A549 (cell line): ENCODE measurements at regions not wholly inside any gene's neighbourhood (a gene's known extent, or its start where the extent isn't known, plus 50 kb on each side); places are given as distances from the start of the nearest gene placed in this dataset.

Experiments used
- ATAC-seq, 2 experiments: fragments of 200-7000 bp in 1 of 2; fragments of >200 bp in 1 of 2; cut with Nextera tagmentation in 1 of 2; cut with Tn5 transposase in 1 of 2; 3 replicates each; pipeline versions ENCODE4 v1.8.0 to v1.9.1; 2018 to 2020; ENCODE audit warnings: mild to moderate bottlenecking in 1 of 2, moderate library complexity in 1 of 2
- CTCF ChIA-PET: fragments of 300-600 bp; sonication (Branson Sonifier 250); formaldehyde crosslinking; extraction: SDS; loops from one replicate; lab custom pipeline; 2021; ENCODE audit warnings: antibody characterized with exemption, inconsistent platforms; lab: Yijun Ruan, JAX
- POLR2A ChIA-PET: fragments of 350-600 bp; formaldehyde crosslinking; extraction: SDS; loops from one replicate; lab custom pipeline; 2021; ENCODE audit warnings: antibody characterized with exemption, inconsistent platforms; lab: Yijun Ruan, JAX
- DNase-seq, 2 experiments: peaks; one replicate each; pipeline versions ENCODE4 v3.0.0 to v3.0.0-alpha.2; 2011 to 2016; ENCODE audit warnings: low read depth in 1 of 2, low spot score in 1 of 2
- FAIRE-seq: peaks from 2 replicates; lab custom pipeline; 2011; peaks lifted over from hg19 to GRCh38; lab: Jason Lieb, UNC
- H3K27ac ChIP-seq, 2 experiments: fragments of >200 bp; sonication (Bioruptor Twin); formaldehyde crosslinking; 3 replicates each; pipeline ENCODE4 v1.5.1; 2016 to 2017
- H3K4me1 ChIP-seq: fragments of >200 bp; sonication (Bioruptor Twin); formaldehyde crosslinking; 3 replicates; pipeline ENCODE4 v1.6.1; 2016
- H3K4me2 ChIP-seq: fragments of >200 bp; sonication (Bioruptor Twin); formaldehyde crosslinking; 3 replicates; pipeline ENCODE4 v1.6.1; 2016
- H3K4me3 ChIP-seq: fragments of >200 bp; sonication (Bioruptor Twin); formaldehyde crosslinking; 3 replicates; pipeline ENCODE4 v1.5.1; 2016
- H3K9me3 ChIP-seq: fragments of >200 bp; sonication (Bioruptor Twin); formaldehyde crosslinking; 3 replicates; pipeline ENCODE4 v1.6.1; 2016
- CHD2 ChIP-seq: fragments of 150-350 bp; IDR thresholded peaks from 2 replicates; pipeline ENCODE4 v1.6.1; 2014; ENCODE audit warnings: low read length; ENCODE audit not compliant: partially characterized antibody
- CHD4 ChIP-seq: fragments of 200-600 bp; sonication (generic); IDR thresholded peaks from 2 replicates; pipeline ENCODE4 v1.6.1; 2016; ENCODE audit warnings: antibody characterized with exemption, mild to moderate bottlenecking, borderline replicate concordance
- EHF ChIP-seq: fragments of 250-450 bp; sonication (Bioruptor Pico); IDR thresholded peaks from 2 replicates; pipeline ENCODE4 v1.5.0; 2020; ENCODE audit warnings: mild to moderate bottlenecking
- EP300 ChIP-seq, 2 experiments: fragments of >200 bp; sonication (Bioruptor Twin); formaldehyde crosslinking; IDR thresholded peaks; 2 replicates in 1 of 2; 3 replicates in 1 of 2; pipeline ENCODE4 v1.6.1; 2016 to 2017
- FOSB ChIP-seq: fragments of 250-450 bp; sonication (Bioruptor Pico); IDR thresholded peaks from 2 replicates; pipeline ENCODE4 v1.5.0; 2020; ENCODE audit warnings: mild to moderate bottlenecking, moderate library complexity
- FOSL2 ChIP-seq, 2 experiments: fragments of 450-650 bp in 1 of 2; fragments of >200 bp in 1 of 2; sonication (Bioruptor Twin) in 1 of 2; formaldehyde crosslinking; IDR thresholded peaks; 2 replicates each; pipeline versions ENCODE4 v1.5.0 to v1.6.1; 2016 to 2020; ENCODE audit warnings: mild to moderate bottlenecking in 1 of 2, moderate library complexity in 1 of 2
- HOXA7 ChIP-seq: fragments of 250-450 bp; sonication (Bioruptor Pico); IDR thresholded peaks from 2 replicates; pipeline ENCODE4 v1.5.0; 2020; ENCODE audit warnings: mild to moderate bottlenecking, moderate library complexity
- KDM1A ChIP-seq: fragments of 200-600 bp; sonication (generic); IDR thresholded peaks from 2 replicates; pipeline ENCODE4 v1.6.1; 2016; ENCODE audit warnings: low read depth, mild to moderate bottlenecking
- KDM5A ChIP-seq: fragments of 200-600 bp; sonication (generic); IDR thresholded peaks from 2 replicates; pipeline ENCODE4 v1.6.1; 2016; ENCODE audit warnings: antibody characterized with exemption, mild to moderate bottlenecking
- MAFK ChIP-seq: fragments of 450-650 bp; IDR thresholded peaks from 2 replicates; pipeline ENCODE4 v1.6.1; 2014; ENCODE audit not compliant: partially characterized antibody
- MAZ ChIP-seq: fragments of 150-350 bp; IDR thresholded peaks from 2 replicates; pipeline ENCODE4 v1.6.1; 2014; ENCODE audit warnings: antibody characterized with exemption, low read depth, low read length, borderline replicate concordance
- MYC ChIP-seq: IDR thresholded peaks from 2 replicates; pipeline ENCODE4 v1.6.1; 2012; ENCODE audit warnings: mild to moderate bottlenecking, inconsistent platforms, low read length, improper control_type of control experiment, borderline replicate concordance
- NPAS2 ChIP-seq: fragments of 250-450 bp; sonication (Bioruptor Pico); IDR thresholded peaks from 2 replicates; pipeline ENCODE4 v1.8.0; 2022; ENCODE audit warnings: mild to moderate bottlenecking, moderate library complexity, borderline replicate concordance
- NR3C1 ChIP-seq: fragments of >200 bp; sonication (Bioruptor Twin); formaldehyde crosslinking; IDR thresholded peaks from 3 replicates; pipeline ENCODE4 v1.6.1; 2017
- PHF8 ChIP-seq: fragments of 200-600 bp; sonication (generic); IDR thresholded peaks from 2 replicates; pipeline ENCODE4 v1.6.1; 2016; ENCODE audit warnings: low read depth, mild to moderate bottlenecking, antibody characterized with exemption, moderate library complexity, borderline replicate concordance
- POLR2A ChIP-seq: IDR thresholded peaks from 2 replicates; pipeline ENCODE4 v1.6.1; 2012; ENCODE audit warnings: mild to moderate bottlenecking, low read length
- POLR2AphosphoS2 ChIP-seq: conservative IDR thresholded peaks from 2 replicates; pipeline ENCODE4 v1.6.1; 2012; ENCODE audit warnings: low read length, improper control_type of control experiment, inconsistent platforms
- RAD21 ChIP-seq, 2 experiments: fragments of >200 bp in 1 of 2; sonication (Bioruptor Twin) in 1 of 2; formaldehyde crosslinking in 1 of 2; IDR thresholded peaks in 1 of 2; conservative IDR thresholded peaks in 1 of 2; 2 replicates in 1 of 2; 3 replicates in 1 of 2; pipeline ENCODE4 v1.6.1; 2012 to 2018; ENCODE audit warnings: inconsistent platforms in 1 of 2
- RARB ChIP-seq: fragments of 250-450 bp; sonication (Bioruptor Pico); IDR thresholded peaks from 2 replicates; pipeline ENCODE4 v1.8.0; 2021; ENCODE audit warnings: mild to moderate bottlenecking, moderate library complexity
- RCOR1 ChIP-seq: fragments of 150-350 bp; IDR thresholded peaks from 2 replicates; pipeline ENCODE4 v1.6.1; 2014; ENCODE audit warnings: antibody characterized with exemption, low read length, low read depth
- REST ChIP-seq: fragments of 200-600 bp; sonication (generic); IDR thresholded peaks from 2 replicates; pipeline ENCODE4 v1.6.1; 2016; ENCODE audit warnings: antibody characterized with exemption, mild to moderate bottlenecking, moderate library complexity
- TP53 ChIP-seq: fragments of 250-450 bp; sonication (Bioruptor Pico); IDR thresholded peaks from 2 replicates; pipeline ENCODE4 v1.5.0; 2021; ENCODE audit warnings: mild to moderate bottlenecking, moderate library complexity
- ZSCAN20 ChIP-seq: fragments of 250-450 bp; sonication (Bioruptor Pico); IDR thresholded peaks from 2 replicates; pipeline ENCODE4 v1.8.0; 2022; ENCODE audit warnings: mild to moderate bottlenecking, moderate library complexity
- WGBS: methylation state at CpG from one replicate; pipeline ENCODE4 v1.1.6; 2017; ENCODE audit errors: missing lambda C conversion rate; 5-methylcytosine and 5-hydroxymethylcytosine counted together
- TF ChIP-seq, protein P1 (sequence below): fragments of 450-650 bp; IDR thresholded peaks from 2 replicates; pipeline ENCODE4 v1.6.1; 2014; ENCODE audit warnings: antibody characterized with exemption
- TF ChIP-seq, protein P2 (sequence below): fragments of 250-450 bp; sonication (Bioruptor Pico); IDR thresholded peaks from 2 replicates; pipeline ENCODE4 v1.5.0; 2020; ENCODE audit warnings: low read depth, mild to moderate bottlenecking, moderate library complexity
- TF ChIP-seq, protein P3 (sequence below): fragments of >200 bp; sonication (Bioruptor Twin); formaldehyde crosslinking; IDR thresholded peaks from 2 replicates; pipeline ENCODE4 v1.6.1; 2016

- Histone ChIP-seq H3K4me3 (no peak overlapping the region), H3K27ac (peak overlapping the region; percentile 62 to 86), H3K4me1 (peaks cover 27% of the 10 kb centered on the region), H3K4me2 (peak overlapping the region; percentile 85), H3K9me3 (no peaks in the 10 kb centered on the region)
- 83% methylated on average over 16 of the region's 24 CpGs for WGBS
- no peak for DNase-seq
- CTCF ChIA-PET: interaction anchor here (0.5 to 8.3 kb wide), 59 partner anchors 8 to 309 kb away, joined by 3 to 113 read pairs (median 5); partner anchors contain the start of gene GSE1
- no peak for ATAC-seq
- no peak for FAIRE-seq
- TF ChIP-seq, protein P1, sequence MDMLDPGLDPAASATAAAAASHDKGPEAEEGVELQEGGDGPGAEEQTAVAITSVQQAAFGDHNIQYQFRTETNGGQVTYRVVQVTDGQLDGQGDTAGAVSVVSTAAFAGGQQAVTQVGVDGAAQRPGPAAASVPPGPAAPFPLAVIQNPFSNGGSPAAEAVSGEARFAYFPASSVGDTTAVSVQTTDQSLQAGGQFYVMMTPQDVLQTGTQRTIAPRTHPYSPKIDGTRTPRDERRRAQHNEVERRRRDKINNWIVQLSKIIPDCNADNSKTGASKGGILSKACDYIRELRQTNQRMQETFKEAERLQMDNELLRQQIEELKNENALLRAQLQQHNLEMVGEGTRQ: no peak
- TF ChIP-seq EHF (no peak), ZSCAN20 (CRISPR knock-in tag) (no peak), EP300 (IDR thresholded peaks at IDR 0.05) (no peak), FOSB (CRISPR knock-in tag) (no peak), HOXA7 (CRISPR knock-in tag) (no peak), POLR2A (no peak), RAD21 (conservative IDR thresholded peaks at IDR 0.05 in 1 of 2, IDR thresholded peaks at IDR 0.05 in 1 of 2) (no peak), FOSL2 (IDR thresholded peaks at IDR 0.05) (no peak), FOSL2 (CRISPR knock-in tag; IDR thresholded peaks at IDR 0.05) (no peak), MYC (no peak)
- TF ChIP-seq, protein P2, sequence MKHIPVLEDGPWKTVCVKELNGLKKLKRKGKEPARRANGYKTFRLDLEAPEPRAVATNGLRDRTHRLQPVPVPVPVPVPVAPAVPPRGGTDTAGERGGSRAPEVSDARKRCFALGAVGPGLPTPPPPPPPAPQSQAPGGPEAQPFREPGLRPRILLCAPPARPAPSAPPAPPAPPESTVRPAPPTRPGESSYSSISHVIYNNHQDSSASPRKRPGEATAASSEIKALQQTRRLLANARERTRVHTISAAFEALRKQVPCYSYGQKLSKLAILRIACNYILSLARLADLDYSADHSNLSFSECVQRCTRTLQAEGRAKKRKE (CRISPR knock-in tag): no peak
- POLR2A ChIA-PET: no interaction called here
Observed at GRCh38 chr16:85421338-85422195, 191.6 kb upstream of the GSE1 start.

DNA sequence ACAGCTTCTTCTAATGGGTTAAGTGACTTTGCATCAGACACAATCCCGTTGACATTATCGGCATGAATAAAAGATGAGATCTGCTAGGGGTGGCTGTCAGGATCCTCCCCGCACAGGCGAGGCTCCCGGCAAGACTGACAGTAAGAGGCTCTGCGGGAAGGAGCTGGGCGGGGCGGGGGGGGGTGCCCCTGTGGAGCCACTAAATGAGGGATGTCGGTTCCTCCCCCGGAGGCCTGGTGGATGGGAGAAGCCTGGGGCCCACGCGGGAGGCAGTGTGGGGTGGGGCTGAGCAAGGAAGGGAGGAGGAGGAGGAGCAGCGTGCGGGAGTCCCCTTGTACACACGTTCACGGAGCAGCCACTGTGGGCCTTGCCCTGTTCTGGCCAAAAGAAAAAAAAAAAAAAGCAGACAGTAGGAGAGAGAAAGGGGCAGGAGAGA, 190.9 kb upstream of the GSE1 start:
- ChIA-PET POLR2A (no interaction called here), CTCF (interaction anchor here (0.9 to 8.3 kb wide), 25 partner anchors 29 to 297 kb away, joined by 3 to 113 read pairs (median 5); partner anchors contain the start of gene GSE1)
- peaks cover 27% of the 10 kb centered on the region for H3K4me1 ChIP-seq
- FAIRE-seq (no peak), DNase-seq (no peak), ATAC-seq (peak; percentile 44 to 53)
- H3K27ac ChIP-seq: peak overlapping the region; percentile 62 to 86
- no peaks in the 10 kb centered on the region for H3K9me3 ChIP-seq
- 0 out of 3 replicates have a peak overlapping the region, but pooled peaks have one; percentile 11 for H3K4me3 ChIP-seq
- 4% methylated on average over 10 of the region's 16 CpGs for WGBS
- TF ChIP-seq RARB (no peak), ZSCAN20 (CRISPR knock-in tag) (no peak), KDM5A (no peak), HOXA7 (CRISPR knock-in tag) (no peak), MAZ (no peak), EP300 (IDR thresholded peaks at IDR 0.05) (no peak), RCOR1 (no peak), NPAS2 (CRISPR knock-in tag) (no peak), KDM1A (no peak), NR3C1 (no peak), TP53 (no peak), PHF8 (no peak), MAFK (no peak), CHD4 (no peak), CHD2 (no peak), POLR2AphosphoS2 (no peak), REST (no peak)
- TF ChIP-seq, protein P3, sequence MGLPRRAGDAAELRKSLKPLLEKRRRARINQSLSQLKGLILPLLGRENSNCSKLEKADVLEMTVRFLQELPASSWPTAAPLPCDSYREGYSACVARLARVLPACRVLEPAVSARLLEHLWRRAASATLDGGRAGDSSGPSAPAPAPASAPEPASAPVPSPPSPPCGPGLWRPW: no peak
- TF ChIP-seq, protein P2 (CRISPR knock-in tag): no peak
- peak overlapping the region; percentile 85 for H3K4me2 ChIP-seq
